Heart left ventricle (tissue), 16 donors: ENCODE measurements at regions not wholly inside any gene's neighbourhood (a gene's known extent, or its start where the extent isn't known, plus 50 kb on each side); places are given as distances from the start of the nearest gene placed in this dataset.

Experiments used
- ATAC-seq, 4 donors: fragments of 200-7000 bp; cut with Tn5 transposase; one replicate each; pipeline ENCODE4 v1.9.1; 2020 to 2022; ENCODE audit warnings: moderate library complexity in 4 of 4, mild to moderate bottlenecking in 3 of 4, moderate number of reproducible peaks in 1 of 4
- DNase-seq, 5 donors: peaks; one replicate each; pipeline ENCODE4 v3.0.0-alpha.2; 2020
- H3K27ac ChIP-seq, 12 donors: fragments of 200-600 bp; sonication (generic) in 4 of 12; one replicate each; pipeline versions ENCODE4 v1.5.0 to v1.8.0; 2016 to 2022; ENCODE audit warnings: mild to moderate bottlenecking in 2 of 12
- H3K27me3 ChIP-seq, 9 donors: fragments of 200-600 bp; sonication (generic) in 2 of 9; one replicate each; pipeline versions ENCODE4 v1.5.1 to v1.8.0; 2016 to 2022; ENCODE audit warnings: mild to moderate bottlenecking in 3 of 9
- H3K36me3 ChIP-seq, 9 donors: fragments of 200-600 bp; sonication (generic) in 2 of 9; one replicate each; pipeline versions ENCODE4 v1.5.0 to v1.8.0; 2018 to 2022; ENCODE audit warnings: mild to moderate bottlenecking in 2 of 9
- H3K4me1 ChIP-seq, 12 donors: fragments of 200-600 bp; sonication (generic) in 4 of 12; one replicate each; pipeline versions ENCODE4 v1.5.0 to v1.8.0; 2016 to 2022; ENCODE audit warnings: mild to moderate bottlenecking in 3 of 12
- H3K4me3 ChIP-seq, 12 donors: fragments of 200-600 bp; sonication (generic) in 4 of 12; one replicate each; pipeline versions ENCODE4 v1.5.0 to v1.8.0; 2017 to 2022; ENCODE audit warnings: mild to moderate bottlenecking in 9 of 12, moderate library complexity in 4 of 12
- H3K9me3 ChIP-seq, 12 donors: fragments of 200-600 bp; sonication (generic) in 4 of 12; one replicate each; pipeline versions ENCODE4 v1.5.0 to v1.8.0; 2016 to 2022; ENCODE audit warnings: mild to moderate bottlenecking in 1 of 12
- CTCF ChIP-seq, 12 donors: fragments of 200-600 bp; sonication (generic) in 4 of 12; IDR thresholded peaks; one replicate each; pipeline versions ENCODE4 v1.5.0 to v1.8.0; 2018 to 2022; ENCODE audit warnings: antibody characterized with exemption in 12 of 12, mild to moderate bottlenecking in 5 of 12
- POLR2A ChIP-seq, 2 donors: fragments of 450-650 bp; IDR thresholded peaks; one replicate each; pipeline ENCODE4 v1.6.1; 2017; ENCODE audit warnings: antibody characterized with exemption in 2 of 2, mild to moderate bottlenecking in 2 of 2, moderate library complexity in 2 of 2
- WGBS, 4 donors: extraction: QIAGEN DNeasy Blood & Tissue Kit in 2 of 4; methylation state at CpG; one replicate each; pipeline versions ENCODE4 v1.1.5 to v1.1.7; 2013 to 2018; 5-methylcytosine and 5-hydroxymethylcytosine counted together
- intact Hi-C, 10 donors: fragments of 100-400 bp; cut with DNase I; formaldehyde crosslinking; loops; one replicate each; pipeline versions ENCODE4 v1.11.1 to v1.14.2; 2022
- donor health status: ischemic (EF 13 %, LVEDD 7.1; RV severe dilation, severe dysfunction).
- donor health status: healthy with polysubstance abuse.
- donor health status: DM: no; HTN: yes; CAD: no.
- donor health status: DM: no; HTN: no; CAD: no.
- donor health status: ischemic (EF 25% LVEDD 6.9; RV normal size, moderate dysfunction).
- donor health status: ischemic (EF 25% LVEDD 5.7; RV mildly dilated, moderate dysfunction).
- donor health status: healthy.
- donor health status: DM: yes; HTN: yes; CAD: no.
- donor health status: ischemic (EF 35%, LVEDD 5.7; RV mildly dilated, moderate dysfunction).
- donor health status: nonischemic (EF 11% LVEDD 7.7; RV severe dilation, severe dysfunction).
- donor health status: DM: yes; HTN: yes; CAD: no.
- donor health status: PGD.
- donor health status: ischemic (EF 29% LVEDD 5.4; RV normal size, mild dysfunction).
- donor health status: nonischemic (EF 23%, LVEDD 6.1; RV moderate dilation, normal function).

- intact Hi-C loops: no loop called here
- 69 to 85% (median 79%) methylated on average over 13 of the region's 13 CpGs for WGBS, 4 donors
- no peak overlapping the region for H3K4me3 ChIP-seq
- no peaks in the 10 kb centered on the region for H3K36me3 ChIP-seq
- no peaks in the 10 kb centered on the region for H3K27me3 ChIP-seq
- no peaks in the 10 kb centered on the region for H3K4me1 ChIP-seq
- no peaks in the 10 kb centered on the region for H3K9me3 ChIP-seq
- TF ChIP-seq CTCF (IDR thresholded peaks at IDR 0.05): no peak
- no peak for TF ChIP-seq POLR2A (IDR thresholded peaks at IDR 0.05)
- ATAC-seq (no peak), DNase-seq (no peak)
- no peak overlapping the region for H3K27ac ChIP-seq
Observed at GRCh38 chr20:24823989-24824693, 124.9 kb upstream of the CST7 start.

- ATAC-seq (no peak), DNase-seq (no peak)
- Histone ChIP-seq H3K4me3 (no peak overlapping the region), H3K4me1 (no peaks in the 10 kb centered on the region), H3K27me3 (no peaks in the 10 kb centered on the region), H3K27ac (no peak overlapping the region), H3K36me3 (no peaks in the 10 kb centered on the region), H3K9me3 (no peaks in the 10 kb centered on the region)
- 89 to 100% (median 92%) methylated on average over 3 to 6 of the region's 6 CpGs for WGBS, 4 donors
- TF ChIP-seq POLR2A (IDR thresholded peaks at IDR 0.05) (no peak), CTCF (IDR thresholded peaks at IDR 0.05) (no peak)
- intact Hi-C loops: no loop called here
Observed at GRCh38 chr20:24825591-24825990, 123.5 kb upstream of the CST7 start.

- TF ChIP-seq CTCF (IDR thresholded peaks at IDR 0.05): no peak
- TF ChIP-seq POLR2A (IDR thresholded peaks at IDR 0.05): no peak
- H3K27ac ChIP-seq: no peak overlapping the region
- ATAC-seq (no peak), DNase-seq (no peak)
- 85 to 91% (median 90%) methylated on average over 6 of the region's 6 CpGs for WGBS, 4 donors
- intact Hi-C loops: no loop called here
- no peak overlapping the region for H3K4me3 ChIP-seq
- no peaks in the 10 kb centered on the region for H3K36me3 ChIP-seq
- no peaks in the 10 kb centered on the region for H3K27me3 ChIP-seq
- H3K4me1 ChIP-seq: no peaks in the 10 kb centered on the region
- H3K9me3 ChIP-seq: peaks cover 0 to 6% (median 0%) of the 10 kb centered on the region in 12 donors
Observed at GRCh38 chr20:24827603-24828295, 121.3 kb upstream of the CST7 start.

- Histone ChIP-seq H3K27me3 (no peaks in the 10 kb centered on the region), H3K27ac (no peak overlapping the region), H3K9me3 (peaks cover 0 to 6% (median 0%) of the 10 kb centered on the region in 12 donors), H3K4me1 (no peaks in the 10 kb centered on the region), H3K36me3 (no peaks in the 10 kb centered on the region), H3K4me3 (no peak overlapping the region)
- WGBS, 4 donors: 51 to 79% (median 74%) methylated on average over 3 to 8 of the region's 8 CpGs
- DNase-seq: no peak
- intact Hi-C loops: no loop called here
- no peak for ATAC-seq
- TF ChIP-seq CTCF (IDR thresholded peaks at IDR 0.05) (no peak), POLR2A (IDR thresholded peaks at IDR 0.05) (no peak)
Observed at GRCh38 chr20:24828992-24829648, 119.9 kb upstream of the CST7 start.
